ENCODE measurements at regions not wholly inside any gene's neighbourhood (a gene's known extent, or its start where the extent isn't known, plus 50 kb on each side); places are given as distances from the start of the nearest gene placed in this dataset.
"Not testable (repeated sequence)": the region's sequence is repeated elsewhere in the genome, so short reads cannot be mapped to it uniquely, and the experiment has no call there.

GRCh38 chr3:39655718-39656117 is 153.7 kb upstream of the MYRIP start:
- DNase-seq (ENCODE audit: low spot score) = not testable (repeated sequence)

- no peak for DNase-seq (ENCODE audit: low spot score)
These were observed 152.3 kb upstream of the MYRIP start for GRCh38 chr3:39657075-39657474.

GRCh38 chr3:39657775-39658174 is 151.6 kb upstream of the MYRIP start:
- DNase-seq (ENCODE audit: low spot score) = no peak

GRCh38 chr3:39664931-39665330 is 144.5 kb upstream of the MYRIP start:
- DNase-seq (ENCODE audit: low spot score) = no peak

- DNase-seq (ENCODE audit: low spot score) = no peak
These were observed 144.0 kb upstream of the MYRIP start for GRCh38 chr3:39665441-39665840.

- no peak for DNase-seq (ENCODE audit: low spot score)
These were observed 141.0 kb upstream of the MYRIP start for GRCh38 chr3:39668420-39668819.

- no peak for DNase-seq (ENCODE audit: low spot score)
These were observed 138.3 kb upstream of the MYRIP start for GRCh38 chr3:39671116-39671515.

- DNase-seq (ENCODE audit: low spot score) = no peak
These were observed 137.8 kb upstream of the MYRIP start for GRCh38 chr3:39671600-39671999.

- DNase-seq (ENCODE audit: low spot score) = no peak
These were observed 104.0 kb upstream of the MYRIP start for GRCh38 chr3:39705351-39705900.

- DNase-seq (ENCODE audit: low spot score) = peak; percentile 15
These were observed 102.0 kb upstream of the MYRIP start for GRCh38 chr3:39707314-39707909.

GRCh38 chr3:39712413-39713048 is 96.9 kb upstream of the MYRIP start:
- DNase-seq (ENCODE audit: low spot score) = no peak

- DNase-seq (ENCODE audit: low spot score) = not testable (repeated sequence)
These were observed 96.1 kb upstream of the MYRIP start for GRCh38 chr3:39713341-39713740.

- DNase-seq (ENCODE audit: low spot score) = no peak
These were observed 92.6 kb upstream of the MYRIP start for GRCh38 chr3:39716849-39717248.

GRCh38 chr3:39718674-39719595 is 90.5 kb upstream of the MYRIP start:
- no peak for DNase-seq (ENCODE audit: low spot score)

GRCh38 chr3:39721076-39721475 is 88.3 kb upstream of the MYRIP start:
- no peak for DNase-seq (ENCODE audit: low spot score)

- no peak for DNase-seq (ENCODE audit: low spot score)
These were observed 85.1 kb upstream of the MYRIP start for GRCh38 chr3:39724233-39724846.

GRCh38 chr3:39725321-39725720 is 84.1 kb upstream of the MYRIP start:
- no peak for DNase-seq (ENCODE audit: low spot score)

- no peak for DNase-seq (ENCODE audit: low spot score)
These were observed 82.0 kb upstream of the MYRIP start for GRCh38 chr3:39727415-39727814.

- no peak for DNase-seq (ENCODE audit: low spot score)
These were observed 75.6 kb upstream of the MYRIP start for GRCh38 chr3:39733804-39734203.

GRCh38 chr3:39739658-39740057 is 69.8 kb upstream of the MYRIP start:
- DNase-seq (ENCODE audit: low spot score) = not testable (repeated sequence)

GRCh38 chr3:39744746-39745145 is 64.7 kb upstream of the MYRIP start:
- DNase-seq (ENCODE audit: low spot score) = no peak

GRCh38 chr3:39748002-39748401 is 61.4 kb upstream of the MYRIP start:
- no peak for DNase-seq (ENCODE audit: low spot score)

Measured in hematopoietic multipotent progenitor cell treated with erythropoietin and hydrocortisone succinate and interleukin-3 and kit ligand, for 15 days (in vitro differentiated cells).